CMK (cell line): ENCODE measurements at regions not wholly inside any gene's neighbourhood (a gene's known extent, or its start where the extent isn't known, plus 50 kb on each side); places are given as distances from the start of the nearest gene placed in this dataset.

ENCODE experiments used
- DNase-seq: peaks from one replicate; pipeline ENCODE4 v3.0.0-alpha.2; 2010; ENCODE audit warnings: low read depth

GRCh38 chr2:211237586-211238275 is 681.3 kb downstream of the CPS1 start:
- no peak for DNase-seq

- DNase-seq, result no peak
Observed at GRCh38 chr2:211241891-211242290, 685.5 kb downstream of the CPS1 start.

- DNase-seq, result no peak
Observed at GRCh38 chr2:211247751-211248150, 691.4 kb downstream of the CPS1 start.

- DNase-seq, result no peak
Observed at GRCh38 chr2:211248841-211249240, 692.4 kb downstream of the CPS1 start.

GRCh38 chr2:211251016-211251415 is 694.6 kb downstream of the CPS1 start:
- DNase-seq, result no peak

GRCh38 chr2:211258646-211259335 is 702.4 kb downstream of the CPS1 start:
- DNase-seq, result no peak

GRCh38 chr2:211259831-211260476 is 703.6 kb downstream of the CPS1 start:
- no peak for DNase-seq

- no peak for DNase-seq
Observed at GRCh38 chr2:211270257-211270656, 713.9 kb downstream of the CPS1 start.

- DNase-seq, result no peak
Observed at GRCh38 chr2:211281430-211282073, 725.2 kb downstream of the CPS1 start.

- no peak for DNase-seq
Observed at GRCh38 chr2:211302676-211303075, 746.3 kb downstream of the CPS1 start.

- DNase-seq, result no peak
Observed at GRCh38 chr2:211306929-211307328, 750.5 kb downstream of the CPS1 start.
